Smooth muscle cell (in vitro differentiated cells): ENCODE measurements at regions not wholly inside any gene's neighbourhood (a gene's known extent, or its start where the extent isn't known, plus 50 kb on each side); places are given as distances from the start of the nearest gene placed in this dataset.

Source experiments
- DNase-seq: peaks from one replicate; lab custom pipeline; 2025; ENCODE audit not compliant: unreplicated experiment; lab: John Stamatoyannopoulos, UW
- H2AFZ ChIP-seq: fragments of 200-600 bp; sonication (generic); 2 replicates; pipeline ENCODE4 v1.6.0; 2016; ENCODE audit warnings: antibody characterized with exemption, low read depth, mild to moderate bottlenecking
- H3F3A ChIP-seq: fragments of 200-600 bp; sonication (generic); 2 replicates; pipeline ENCODE4 v1.6.0; 2017; ENCODE audit warnings: antibody characterized with exemption, low read depth
- H3K27ac ChIP-seq: fragments of 200-600 bp; sonication (generic); 2 replicates; pipeline ENCODE4 v1.5.1; 2016; ENCODE audit warnings: low read depth, mild to moderate bottlenecking
- H3K27me3 ChIP-seq: fragments of 200-600 bp; sonication (generic); 2 replicates; pipeline ENCODE4 v1.6.1; 2016; ENCODE audit warnings: low read depth, mild to moderate bottlenecking
- H3K36me3 ChIP-seq: fragments of 200-600 bp; sonication (generic); 2 replicates; pipeline ENCODE4 v1.5.1; 2016; ENCODE audit warnings: low read depth
- H3K4me1 ChIP-seq: fragments of 200-600 bp; sonication (generic); 2 replicates; pipeline ENCODE4 v1.5.1; 2016; ENCODE audit warnings: low read depth
- H3K4me2 ChIP-seq: fragments of 200-600 bp; sonication (generic); 2 replicates; pipeline ENCODE4 v1.6.0; 2016; ENCODE audit warnings: mild to moderate bottlenecking
- H3K4me3 ChIP-seq: fragments of 200-600 bp; sonication (generic); 2 replicates; pipeline ENCODE4 v1.5.1; 2016; ENCODE audit warnings: mild to moderate bottlenecking
- H3K79me2 ChIP-seq: fragments of 200-600 bp; sonication (generic); 2 replicates; pipeline ENCODE4 v1.6.0; 2016; ENCODE audit warnings: low read depth, mild to moderate bottlenecking
- H3K9ac ChIP-seq: fragments of 200-600 bp; sonication (generic); 2 replicates; pipeline ENCODE4 v1.6.0; 2016; ENCODE audit warnings: low read depth
- H3K9me3 ChIP-seq: fragments of 200-600 bp; sonication (generic); replicated peaks from 2 replicates; pipeline ENCODE4 v1.5.1; 2016; ENCODE audit warnings: low read depth
- H4K20me1 ChIP-seq: fragments of 200-600 bp; sonication (generic); 2 replicates; pipeline ENCODE4 v1.6.0; 2016; ENCODE audit warnings: low read depth
- WGBS: methylation state at CpG from one replicate; pipeline ENCODE4 v1.1.7; 2016; ENCODE audit warnings: low lambda C conversion rate; 5-methylcytosine and 5-hydroxymethylcytosine counted together
- TF ChIP-seq, protein P1 (sequence below): fragments of 200-600 bp; sonication (generic); IDR thresholded peaks from 2 replicates; pipeline ENCODE4 v1.5.1; 2017; ENCODE audit warnings: borderline replicate concordance, mild to moderate bottlenecking, antibody characterized with exemption; ENCODE audit not compliant: insufficient read depth, poor library complexity, severe bottlenecking

DNA sequence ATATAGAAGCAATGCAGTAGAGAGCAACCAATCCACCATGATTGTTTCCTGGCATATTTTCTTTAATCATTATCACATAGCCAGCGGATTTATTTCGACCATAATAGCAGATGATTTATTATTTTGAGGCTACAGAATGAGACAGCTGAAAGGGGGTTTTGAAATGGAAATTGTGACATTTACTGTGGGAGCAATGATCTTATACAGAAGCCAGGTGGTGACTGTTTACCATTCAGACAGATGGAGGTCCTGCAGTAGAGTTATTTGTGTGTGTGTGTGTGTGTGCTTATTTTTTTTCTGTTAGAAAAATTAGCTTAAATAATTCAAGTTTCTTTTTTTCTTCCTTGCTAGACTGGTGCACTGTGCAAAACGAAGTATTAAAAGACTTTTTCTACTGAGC lies 1784.5 kb downstream of the MRPL39 start:
- no peak for DNase-seq
- no peaks in the 10 kb centered on the region for H3K27me3 ChIP-seq
- no peak overlapping the region for H2AFZ ChIP-seq
- WGBS, result 56% methylated on average over 3 of the region's 3 CpGs
- no peak overlapping the region for H3K9ac ChIP-seq
- H4K20me1 ChIP-seq, result no peaks in the 10 kb centered on the region
- no peaks in the 10 kb centered on the region for H3K79me2 ChIP-seq
- H3K27ac ChIP-seq, result no peak overlapping the region
- no peaks in the 10 kb centered on the region for H3F3A ChIP-seq
- no peak overlapping the region for H3K4me3 ChIP-seq
- H3K4me1 ChIP-seq, result no peaks in the 10 kb centered on the region
- no peaks in the 10 kb centered on the region for H3K36me3 ChIP-seq
- TF ChIP-seq, protein P1, sequence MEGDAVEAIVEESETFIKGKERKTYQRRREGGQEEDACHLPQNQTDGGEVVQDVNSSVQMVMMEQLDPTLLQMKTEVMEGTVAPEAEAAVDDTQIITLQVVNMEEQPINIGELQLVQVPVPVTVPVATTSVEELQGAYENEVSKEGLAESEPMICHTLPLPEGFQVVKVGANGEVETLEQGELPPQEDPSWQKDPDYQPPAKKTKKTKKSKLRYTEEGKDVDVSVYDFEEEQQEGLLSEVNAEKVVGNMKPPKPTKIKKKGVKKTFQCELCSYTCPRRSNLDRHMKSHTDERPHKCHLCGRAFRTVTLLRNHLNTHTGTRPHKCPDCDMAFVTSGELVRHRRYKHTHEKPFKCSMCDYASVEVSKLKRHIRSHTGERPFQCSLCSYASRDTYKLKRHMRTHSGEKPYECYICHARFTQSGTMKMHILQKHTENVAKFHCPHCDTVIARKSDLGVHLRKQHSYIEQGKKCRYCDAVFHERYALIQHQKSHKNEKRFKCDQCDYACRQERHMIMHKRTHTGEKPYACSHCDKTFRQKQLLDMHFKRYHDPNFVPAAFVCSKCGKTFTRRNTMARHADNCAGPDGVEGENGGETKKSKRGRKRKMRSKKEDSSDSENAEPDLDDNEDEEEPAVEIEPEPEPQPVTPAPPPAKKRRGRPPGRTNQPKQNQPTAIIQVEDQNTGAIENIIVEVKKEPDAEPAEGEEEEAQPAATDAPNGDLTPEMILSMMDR, result no peak
- no peaks in the 10 kb centered on the region for H3K9me3 ChIP-seq
- no peak overlapping the region for H3K4me2 ChIP-seq

DNA sequence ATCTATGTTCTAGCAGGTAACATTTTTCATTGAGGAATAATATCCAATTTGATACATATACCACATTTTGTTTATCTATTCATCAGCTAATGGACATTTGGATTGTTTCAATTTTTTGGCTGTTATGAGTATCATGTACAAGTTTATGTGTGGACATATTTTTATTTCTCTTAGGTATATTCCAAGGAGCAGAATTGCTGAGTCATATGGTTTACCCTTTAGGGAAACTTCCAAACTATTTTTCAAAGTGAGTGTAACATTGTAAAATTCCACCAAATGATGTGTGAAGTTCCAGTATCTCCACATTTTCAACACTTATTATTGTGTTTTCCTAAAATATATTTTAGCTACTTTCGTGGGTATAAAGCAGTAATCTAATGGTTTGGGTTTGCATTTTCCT lies 1789.9 kb downstream of the MRPL39 start:
- 51% methylated on average over 1 of the region's 1 CpG for WGBS
- Histone ChIP-seq H2AFZ (no peak overlapping the region), H3K27me3 (no peaks in the 10 kb centered on the region), H3K36me3 (no peaks in the 10 kb centered on the region), H3K4me3 (no peak overlapping the region), H3F3A (no peaks in the 10 kb centered on the region), H4K20me1 (no peaks in the 10 kb centered on the region), H3K4me2 (no peak overlapping the region), H3K9ac (no peak overlapping the region), H3K4me1 (no peaks in the 10 kb centered on the region), H3K27ac (no peak overlapping the region), H3K79me2 (no peaks in the 10 kb centered on the region), H3K9me3 (no peaks in the 10 kb centered on the region)
- no peak for DNase-seq
- TF ChIP-seq, protein P1, result no peak

DNA sequence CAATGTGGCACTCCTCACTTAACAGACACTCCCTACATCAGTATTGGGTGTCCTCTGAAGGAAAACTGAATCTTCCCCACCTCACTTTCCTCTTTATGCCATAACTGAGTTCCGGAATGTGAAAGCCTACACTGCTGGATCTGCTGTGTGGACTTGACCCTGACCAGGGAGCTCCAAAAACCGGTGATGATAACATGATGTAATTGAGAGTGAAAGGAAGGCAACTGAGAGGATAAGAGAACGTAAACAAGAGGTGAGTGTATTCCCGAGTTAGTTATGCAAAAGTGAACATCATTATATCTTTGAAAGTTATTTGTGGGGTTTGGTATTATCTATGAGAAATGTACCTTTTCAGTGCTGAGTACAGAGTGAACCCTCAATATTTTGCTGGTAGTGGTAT lies 1794.8 kb downstream of the MRPL39 start:
- Histone ChIP-seq H2AFZ (no peak overlapping the region), H3K27ac (no peak overlapping the region), H4K20me1 (no peaks in the 10 kb centered on the region), H3K36me3 (no peaks in the 10 kb centered on the region), H3K9ac (no peak overlapping the region), H3K4me3 (no peak overlapping the region), H3K27me3 (no peaks in the 10 kb centered on the region), H3K4me1 (no peaks in the 10 kb centered on the region), H3F3A (no peaks in the 10 kb centered on the region), H3K79me2 (no peaks in the 10 kb centered on the region), H3K4me2 (no peak overlapping the region), H3K9me3 (no peaks in the 10 kb centered on the region)
- DNase-seq, result no peak
- WGBS, result 68% methylated on average over 4 of the region's 4 CpGs
- TF ChIP-seq, protein P1, result no peak

DNA sequence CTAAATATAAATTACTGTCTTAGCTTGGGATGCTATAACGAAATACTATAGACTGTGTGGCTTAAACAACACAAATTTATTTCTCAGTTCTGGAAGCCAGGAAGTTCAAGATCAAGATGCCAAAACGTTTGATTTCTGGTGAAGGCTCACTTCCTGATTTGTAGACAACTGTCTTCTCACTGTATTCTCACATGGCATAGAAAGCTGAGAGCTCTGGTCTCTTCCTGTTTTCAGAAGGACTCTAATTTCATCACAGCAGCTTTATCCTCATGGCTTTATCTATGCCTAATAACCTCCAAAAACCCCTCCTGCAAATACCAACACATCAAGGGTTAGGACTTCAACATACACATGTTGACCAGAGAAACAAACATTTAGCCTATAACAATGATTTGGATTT lies 1795.5 kb downstream of the MRPL39 start:
- Histone ChIP-seq H2AFZ (no peak overlapping the region), H3K9ac (no peak overlapping the region), H3K27ac (no peak overlapping the region), H3F3A (no peaks in the 10 kb centered on the region), H3K79me2 (no peaks in the 10 kb centered on the region), H3K36me3 (no peaks in the 10 kb centered on the region), H4K20me1 (no peaks in the 10 kb centered on the region), H3K4me3 (no peak overlapping the region), H3K4me2 (no peak overlapping the region), H3K27me3 (no peaks in the 10 kb centered on the region), H3K4me1 (no peaks in the 10 kb centered on the region), H3K9me3 (no peaks in the 10 kb centered on the region)
- TF ChIP-seq, protein P1, result no peak
- DNase-seq, result no peak
- WGBS, result 39% methylated on average over 2 of the region's 2 CpGs
